H1 (cell line): ENCODE measurements at regions not wholly inside any gene's neighbourhood (a gene's known extent, or its start where the extent isn't known, plus 50 kb on each side); places are given as distances from the start of the nearest gene placed in this dataset.

Source experiments
- GABPA ChIP-seq: IDR thresholded peaks from 2 replicates; pipeline ENCODE4 v1.6.1; 2011; ENCODE audit warnings: mild to moderate bottlenecking, low read length, moderate library complexity, borderline replicate concordance; ENCODE audit not compliant: insufficient read depth
- JUN ChIP-seq: IDR thresholded peaks from 2 replicates; pipeline ENCODE4 v1.6.1; 2011; ENCODE audit warnings: low read depth, mild to moderate bottlenecking, improper control_type of control experiment, low read length
- POLR2A ChIP-seq, 2 experiments: IDR thresholded peaks; 1 replicate in 1 of 2; 2 replicates in 1 of 2; pipeline ENCODE4 v1.6.1; 2011; ENCODE audit warnings: low read depth in 2 of 2, low read length in 2 of 2, mild to moderate bottlenecking in 2 of 2; ENCODE audit errors: control extremely low read depth in 1 of 2
- TF ChIP-seq, protein P1 (sequence below), 3 experiments: IDR thresholded peaks; 1 replicate in 2 of 3; 2 replicates in 1 of 3; pipeline versions ENCODE4 v1.5.1 to v1.6.1; 2011; ENCODE audit warnings: low read length in 3 of 3, mild to moderate bottlenecking in 3 of 3, inconsistent platforms in 2 of 3, low read depth in 1 of 3, moderate library complexity in 1 of 3; ENCODE audit not compliant: insufficient read depth in 1 of 3; ENCODE audit errors: control extremely low read depth in 1 of 3

DNA sequence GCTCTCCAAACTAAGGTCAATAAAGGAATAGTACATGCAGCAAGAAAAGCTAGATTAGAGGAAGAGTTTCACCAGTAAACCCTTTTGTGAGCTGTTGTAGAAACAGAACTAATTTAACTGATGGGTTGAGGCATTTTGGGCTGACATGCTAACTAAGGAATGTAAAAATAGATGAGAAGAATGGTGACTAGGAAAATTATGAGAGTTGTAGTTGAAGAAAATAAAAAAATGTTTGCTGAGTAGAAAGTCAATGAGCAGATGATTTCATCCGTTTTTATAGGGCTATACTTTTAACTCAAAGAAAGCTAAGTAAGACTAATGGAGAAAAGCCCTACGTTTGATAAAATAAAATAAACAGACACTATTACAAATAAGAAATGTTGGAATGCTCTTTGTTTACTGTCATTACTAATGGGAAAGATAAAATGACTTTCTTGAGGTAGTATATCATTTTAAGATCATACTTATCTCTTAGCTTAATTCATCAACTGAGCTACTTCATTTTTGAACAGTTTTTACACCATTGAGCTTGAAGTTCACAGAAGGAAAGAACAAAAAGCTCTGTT lies 209.4 kb upstream of the DPH6 start:
- TF ChIP-seq GABPA (no peak), JUN (no peak), POLR2A (IDR thresholded peaks at IDR 0.05; ENCODE audit: control extremely low read depth in 1 of 2, low read depth in 2 of 2, low read length in 2 of 2) (no peak)
- TF ChIP-seq, protein P1, sequence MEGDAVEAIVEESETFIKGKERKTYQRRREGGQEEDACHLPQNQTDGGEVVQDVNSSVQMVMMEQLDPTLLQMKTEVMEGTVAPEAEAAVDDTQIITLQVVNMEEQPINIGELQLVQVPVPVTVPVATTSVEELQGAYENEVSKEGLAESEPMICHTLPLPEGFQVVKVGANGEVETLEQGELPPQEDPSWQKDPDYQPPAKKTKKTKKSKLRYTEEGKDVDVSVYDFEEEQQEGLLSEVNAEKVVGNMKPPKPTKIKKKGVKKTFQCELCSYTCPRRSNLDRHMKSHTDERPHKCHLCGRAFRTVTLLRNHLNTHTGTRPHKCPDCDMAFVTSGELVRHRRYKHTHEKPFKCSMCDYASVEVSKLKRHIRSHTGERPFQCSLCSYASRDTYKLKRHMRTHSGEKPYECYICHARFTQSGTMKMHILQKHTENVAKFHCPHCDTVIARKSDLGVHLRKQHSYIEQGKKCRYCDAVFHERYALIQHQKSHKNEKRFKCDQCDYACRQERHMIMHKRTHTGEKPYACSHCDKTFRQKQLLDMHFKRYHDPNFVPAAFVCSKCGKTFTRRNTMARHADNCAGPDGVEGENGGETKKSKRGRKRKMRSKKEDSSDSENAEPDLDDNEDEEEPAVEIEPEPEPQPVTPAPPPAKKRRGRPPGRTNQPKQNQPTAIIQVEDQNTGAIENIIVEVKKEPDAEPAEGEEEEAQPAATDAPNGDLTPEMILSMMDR (IDR thresholded peaks at IDR 0.05; ENCODE audit: control extremely low read depth in 1 of 3, insufficient read depth in 1 of 3, low read depth in 1 of 3, low read length in 3 of 3) = no peak
